NCI-H2171 treated with DMSO at 0.1 percent for 48 hours (cell line): ENCODE measurements at regions not wholly inside any gene's neighbourhood (a gene's known extent, or its start where the extent isn't known, plus 50 kb on each side); places are given as distances from the start of the nearest gene placed in this dataset.
A peak's percentile ranks its signal among the peaks of the same experiment; 100 is the strongest.

Experiments used
- DNase-seq: peaks from one replicate; lab custom pipeline; 2025; lab: John Stamatoyannopoulos, UW

DNA sequence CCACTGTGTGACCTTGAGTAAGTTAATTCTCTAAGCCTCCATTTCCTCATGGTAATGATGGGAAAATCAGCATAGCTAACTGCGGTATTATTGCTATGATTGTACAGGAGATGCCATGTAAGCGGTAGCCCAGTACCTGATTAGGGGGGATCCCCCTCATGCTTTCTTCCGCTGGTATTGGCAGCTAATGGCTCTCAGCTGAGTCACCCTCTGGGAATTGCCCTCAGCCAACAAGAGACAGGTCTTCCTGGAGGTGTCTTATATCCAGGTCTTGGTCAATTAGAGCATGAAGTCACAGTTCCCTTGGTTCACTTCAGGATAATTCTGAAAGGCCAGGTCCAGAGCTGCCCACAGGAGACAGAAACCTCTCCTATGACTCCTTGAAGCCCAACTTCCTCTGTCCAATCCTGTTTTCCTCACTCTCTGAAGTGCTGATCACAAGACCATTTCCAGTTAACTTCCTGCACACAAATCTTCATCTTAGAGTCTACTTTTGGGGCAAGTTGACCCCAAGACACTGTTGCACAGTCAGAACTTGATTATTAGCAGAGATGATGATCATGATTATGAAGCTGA is 724.7 kb upstream of the ZNF385D start:
- no peak for DNase-seq

DNA sequence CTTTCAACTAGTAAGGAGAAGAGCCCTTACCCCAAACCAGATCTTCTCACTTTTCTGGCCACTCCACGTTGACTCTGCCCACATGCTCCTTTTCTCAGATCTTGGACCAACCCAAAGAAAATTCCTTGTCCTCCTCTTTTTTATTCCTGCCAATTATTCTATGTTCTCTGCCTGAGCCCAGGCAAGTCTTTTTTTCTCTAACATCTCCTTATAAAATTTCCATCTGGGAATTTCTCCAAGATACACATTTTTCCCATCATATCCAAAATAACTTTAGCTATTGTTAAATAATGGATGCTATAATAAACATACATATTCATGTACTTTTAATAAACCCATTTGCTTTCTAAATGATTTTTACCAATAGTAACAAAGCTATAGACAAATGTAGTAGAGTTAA is 726.0 kb upstream of the ZNF385D start:
- no peak for DNase-seq

DNA sequence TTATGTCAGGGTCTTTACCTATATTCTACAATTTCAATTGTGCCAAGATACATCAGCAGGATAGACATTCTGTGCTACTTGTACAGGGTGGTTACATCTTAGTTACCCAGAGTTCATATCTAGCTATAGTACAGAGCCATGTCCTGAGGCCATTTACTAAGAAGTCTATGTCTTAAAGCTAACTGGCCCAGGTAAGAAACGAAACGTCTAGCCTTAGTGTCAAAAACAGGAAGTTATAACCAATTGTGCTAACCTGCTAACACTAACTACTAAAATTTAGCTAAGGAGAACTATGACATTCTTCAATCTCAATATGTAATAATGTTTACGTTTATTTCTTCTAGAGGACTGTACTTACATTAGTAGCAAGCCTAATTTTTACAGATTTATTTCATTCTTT is 717.2 kb upstream of the UBE2E2 start:
- no peak for DNase-seq

DNA sequence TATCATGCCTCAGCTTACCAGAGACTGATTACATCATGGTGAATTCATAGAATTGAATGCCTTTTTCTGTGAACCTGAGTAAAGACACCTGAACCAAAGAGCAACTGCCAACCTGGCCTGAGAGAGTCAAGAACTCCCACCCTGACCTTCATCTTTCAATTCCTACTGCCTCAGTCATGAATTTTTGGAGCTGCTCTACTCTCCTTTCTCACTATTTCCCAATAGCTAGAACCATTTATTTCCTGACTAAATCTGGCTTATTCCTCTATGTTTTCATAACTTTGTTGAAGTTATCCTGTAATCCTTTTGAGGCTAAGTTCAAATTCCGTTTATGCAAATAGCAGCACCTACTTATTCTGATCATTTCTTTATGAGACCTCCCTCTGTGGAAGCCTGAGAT is 712.4 kb upstream of the UBE2E2 start:
- DNase-seq = no peak

DNA sequence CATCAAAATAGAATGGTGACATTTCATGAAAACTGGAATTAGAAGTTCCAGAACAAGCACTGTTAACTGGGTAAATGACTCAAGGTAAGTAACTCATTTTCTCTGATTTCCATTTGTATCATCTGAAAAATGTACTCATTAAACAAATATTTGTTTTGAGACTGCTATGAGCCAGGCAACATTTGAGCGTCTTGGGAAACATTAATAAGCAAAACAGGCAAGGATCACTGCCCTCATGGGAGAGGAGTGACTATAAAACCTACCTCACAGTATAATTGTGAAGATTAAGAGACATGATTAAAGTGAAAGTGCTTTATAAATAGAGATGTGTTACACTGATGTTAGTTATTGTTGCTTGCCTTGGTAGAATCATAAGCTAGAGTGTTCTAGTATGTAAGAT is 711.8 kb upstream of the UBE2E2 start:
- no peak for DNase-seq

DNA sequence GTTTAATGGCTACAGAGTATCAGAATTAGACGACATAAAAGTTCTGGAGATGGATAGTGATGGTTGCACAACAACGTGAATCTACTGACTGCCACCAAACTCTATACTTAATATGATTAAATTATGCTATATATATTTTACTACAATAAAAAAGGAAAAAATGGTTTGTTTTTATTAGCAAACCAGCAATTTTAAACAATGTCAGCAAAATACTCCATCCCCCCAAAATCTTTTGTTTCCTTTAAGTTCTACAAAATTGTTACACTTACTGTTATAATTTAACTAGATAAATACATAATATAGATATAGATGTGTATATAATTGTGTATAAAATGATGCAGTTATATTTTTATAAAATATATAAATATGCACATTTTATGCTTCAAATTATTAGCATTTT is 710.8 kb upstream of the UBE2E2 start:
- DNase-seq = no peak

DNA sequence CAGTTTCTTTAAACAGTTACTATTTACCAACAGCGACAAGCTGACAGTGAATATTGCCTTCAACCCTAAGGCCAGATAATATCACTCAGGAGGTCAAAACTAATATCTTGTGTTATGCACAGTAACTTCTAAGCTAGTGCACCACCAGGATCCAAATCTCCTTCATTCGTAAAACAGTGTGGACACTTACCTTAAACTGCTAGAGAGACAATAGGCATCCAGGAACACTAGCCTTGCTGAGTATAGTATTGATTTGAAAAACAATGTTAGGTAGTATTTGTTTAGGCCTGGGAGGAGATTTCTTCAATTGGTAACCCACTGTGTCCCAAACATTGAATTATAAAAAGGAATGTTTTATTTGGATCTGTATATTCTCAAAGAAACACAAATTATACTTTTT is 707.9 kb upstream of the UBE2E2 start:
- no peak for DNase-seq

DNA sequence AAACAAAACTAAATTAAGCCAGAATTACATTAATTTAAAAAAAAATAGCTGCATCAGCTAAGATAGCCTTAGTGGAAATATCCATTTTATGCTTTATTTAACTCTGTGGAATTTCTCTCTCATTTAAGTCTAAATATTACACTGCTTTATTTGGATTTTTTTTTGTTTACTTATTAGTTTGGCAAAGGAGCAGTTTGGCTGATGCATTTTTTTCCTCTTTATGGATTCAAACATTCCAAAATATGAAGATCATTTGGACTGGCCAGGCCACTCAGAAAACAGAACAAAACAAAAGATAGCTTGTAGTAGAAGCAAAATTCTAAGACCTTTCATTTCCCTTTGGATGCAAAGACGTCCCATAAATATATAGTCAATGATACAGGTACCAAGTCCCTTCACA is 707.3 kb upstream of the UBE2E2 start:
- DNase-seq = no peak

DNA sequence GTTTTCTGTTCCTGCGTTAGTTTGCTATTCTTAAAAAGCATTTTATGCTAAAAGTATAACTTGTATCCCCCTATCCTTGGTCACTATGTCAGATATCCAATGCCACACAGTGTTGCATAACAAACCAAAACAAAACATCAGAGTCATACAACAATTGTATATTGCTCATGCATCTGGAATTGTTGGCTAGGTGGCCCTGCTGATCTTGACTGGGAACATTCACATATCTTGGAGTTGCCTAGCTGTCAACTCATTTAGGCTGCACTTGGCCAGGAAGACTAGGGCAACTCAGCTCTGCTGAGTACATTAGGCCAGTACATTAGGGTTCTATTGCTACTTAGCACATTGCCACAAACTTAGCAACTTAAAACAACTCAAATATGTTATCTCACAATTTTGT is 706.5 kb upstream of the UBE2E2 start:
- no peak for DNase-seq

DNA sequence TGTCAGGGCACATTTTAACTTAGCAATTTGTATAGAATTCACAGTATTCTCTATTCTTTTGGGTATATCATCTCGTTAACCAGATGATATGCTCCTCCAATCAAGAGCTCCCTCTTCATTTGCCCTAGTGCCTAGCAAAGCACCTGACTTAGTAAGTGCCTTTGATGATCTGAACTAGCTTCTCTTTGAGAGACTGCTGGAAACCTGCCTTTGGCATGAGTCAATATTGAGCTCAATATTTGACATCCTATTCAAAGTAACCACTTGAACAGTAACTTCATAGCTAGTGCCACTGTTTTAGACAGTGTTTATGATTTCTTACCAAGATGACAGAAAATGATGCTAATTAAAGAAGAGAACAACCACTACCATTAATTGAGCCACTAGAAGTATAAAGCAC is 696.3 kb upstream of the UBE2E2 start:
- no peak for DNase-seq

DNA sequence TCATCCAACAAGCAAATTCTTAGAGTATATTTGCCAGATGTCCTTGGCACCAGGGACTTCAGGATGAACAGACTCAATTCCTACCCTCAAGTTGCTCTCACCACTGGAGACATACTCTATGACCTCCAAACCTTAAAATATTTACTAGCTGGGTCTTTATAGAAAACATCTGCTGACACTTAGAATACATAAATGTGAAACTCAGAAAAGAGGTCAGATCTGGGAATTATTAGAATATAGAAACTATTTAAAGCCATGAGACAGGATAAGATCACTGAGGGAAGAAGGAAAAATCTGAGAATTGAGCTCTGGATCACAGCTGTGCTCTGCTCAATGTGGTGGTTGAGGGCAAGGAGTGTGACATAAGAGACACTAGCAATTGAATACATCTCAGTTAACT is 695.4 kb upstream of the UBE2E2 start:
- DNase-seq = no peak

DNA sequence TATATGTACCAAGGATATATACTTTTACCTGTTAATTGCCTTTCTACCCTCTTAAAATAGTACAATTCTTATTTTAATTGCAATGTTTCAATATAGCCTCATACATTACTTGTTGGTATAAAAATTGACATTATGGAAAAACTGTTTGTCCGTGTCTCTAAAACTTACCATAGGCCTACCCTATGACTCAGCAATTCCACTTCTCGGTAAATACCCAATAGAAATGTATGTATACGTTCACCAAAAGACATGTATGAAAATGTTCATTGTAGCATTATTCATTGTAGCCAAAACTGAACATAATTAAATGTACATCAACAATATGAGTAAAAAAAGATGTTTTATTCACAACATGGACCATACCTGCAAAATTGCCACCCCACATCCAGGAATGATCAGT is 679.2 kb upstream of the UBE2E2 start:
- no peak for DNase-seq

DNA sequence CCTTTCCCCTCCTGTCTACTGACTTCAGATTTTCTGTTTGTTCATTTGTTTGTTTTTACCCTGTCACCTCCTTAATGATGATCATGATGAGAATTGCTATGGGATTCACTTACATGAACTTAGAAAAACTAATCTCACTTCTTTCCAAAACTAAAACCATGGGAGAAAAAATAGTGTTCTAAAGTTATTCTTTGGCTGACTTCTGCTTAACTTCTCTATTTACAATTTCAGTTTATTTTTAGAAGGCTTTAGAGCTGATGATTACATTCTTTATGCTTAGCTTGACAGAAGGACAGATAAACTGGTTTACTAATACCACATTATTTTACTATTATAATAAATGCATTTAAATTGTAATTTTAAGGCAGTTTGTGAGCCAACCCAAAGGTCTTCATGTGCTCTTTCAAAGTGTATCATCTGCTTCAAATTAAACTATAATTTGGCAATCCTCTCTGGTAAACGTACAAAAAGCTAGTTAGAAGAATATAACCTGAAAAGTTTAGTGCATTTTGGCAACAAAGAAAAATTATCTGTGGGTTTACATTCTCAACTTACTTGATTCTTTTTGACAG is 676.8 kb upstream of the UBE2E2 start:
- no peak for DNase-seq

DNA sequence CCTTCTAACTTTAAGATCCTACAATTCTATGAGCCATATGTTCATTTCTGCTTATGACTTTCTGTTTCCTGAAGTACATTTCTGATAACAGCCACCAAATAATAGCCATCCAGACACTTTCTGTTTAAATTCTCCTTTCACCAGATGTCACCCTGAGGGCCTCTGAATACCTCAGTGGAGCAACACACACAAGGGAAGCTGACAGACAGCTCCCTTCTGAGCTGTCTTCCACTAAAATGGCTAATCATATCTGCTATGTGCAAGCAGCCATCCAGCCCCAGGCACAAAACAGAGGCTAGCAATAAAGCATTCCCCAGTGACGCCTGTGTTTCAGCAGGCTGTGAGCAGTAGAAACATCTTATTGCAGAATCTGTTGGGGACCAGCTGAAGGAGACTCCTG is 666.6 kb upstream of the UBE2E2 start:
- peak; percentile 1 for DNase-seq

DNA sequence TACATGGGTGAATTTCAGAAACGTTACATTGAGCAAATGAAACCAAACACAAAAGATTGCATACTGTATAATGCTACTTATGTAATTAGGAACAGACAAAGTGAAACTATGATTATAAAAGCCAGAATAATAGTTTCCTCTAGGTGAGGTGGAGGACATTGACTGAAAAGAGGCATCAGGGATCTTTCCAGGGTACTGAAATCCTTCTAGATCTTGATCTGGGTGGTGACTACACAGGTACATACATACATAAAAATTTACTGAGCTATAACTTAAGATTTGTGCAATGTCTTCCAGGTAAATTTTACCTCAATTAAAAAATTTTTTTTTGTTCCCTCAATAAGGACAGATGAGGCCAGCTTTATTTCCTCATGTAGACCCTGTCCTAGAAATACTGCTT is 665.6 kb upstream of the UBE2E2 start:
- no peak for DNase-seq

DNA sequence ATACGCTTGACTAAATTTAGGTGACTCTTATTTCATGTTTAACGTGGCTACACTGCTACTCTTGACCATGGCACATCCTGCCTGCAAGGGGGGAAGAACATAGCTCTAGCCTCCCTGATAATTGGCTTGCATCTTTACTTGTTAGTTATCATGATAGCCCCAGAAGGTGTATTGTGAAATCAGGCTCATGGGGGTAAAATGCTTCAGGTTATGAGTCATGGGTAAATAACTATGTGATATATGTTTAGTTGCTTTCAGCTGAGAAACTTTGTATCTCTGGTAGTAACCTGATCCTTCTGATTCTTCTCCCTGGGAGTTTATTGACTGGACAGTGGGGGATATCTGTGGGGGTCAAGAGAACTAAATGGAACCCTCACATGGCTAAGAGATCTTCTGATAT is 660.8 kb upstream of the UBE2E2 start:
- no peak for DNase-seq

DNA sequence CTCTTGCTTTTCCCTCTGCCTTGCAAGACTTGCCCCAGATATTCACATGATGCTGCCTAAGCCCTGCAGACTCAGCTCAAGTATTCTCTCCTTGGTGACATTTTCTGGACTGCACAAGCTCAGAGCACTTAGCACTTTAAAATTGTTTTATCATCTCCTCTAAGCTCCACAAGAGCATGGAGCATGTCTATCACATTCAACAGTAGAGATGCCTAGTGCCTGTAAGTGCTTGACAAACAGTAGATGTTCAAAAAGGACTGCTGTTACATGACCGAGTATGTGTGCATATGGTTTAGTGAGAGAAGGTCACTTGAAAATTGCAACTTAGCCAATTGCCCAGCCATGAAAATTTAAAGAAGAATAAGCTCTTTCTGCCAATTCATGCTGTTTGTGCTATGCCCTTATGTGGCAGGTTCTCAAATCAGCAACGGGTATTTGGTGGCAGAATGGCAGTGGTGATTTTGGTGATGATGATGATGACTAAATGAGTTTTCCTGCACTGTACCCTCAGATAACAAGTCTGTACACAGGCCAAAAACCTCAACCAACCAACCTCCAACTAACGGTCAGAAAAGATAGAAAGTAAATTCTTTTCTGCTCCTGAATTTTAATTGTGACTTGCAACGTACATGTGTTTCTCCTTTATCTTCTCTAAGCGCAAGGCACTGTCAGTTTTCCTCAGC is 647.2 kb upstream of the UBE2E2 start:
- no peak for DNase-seq

DNA sequence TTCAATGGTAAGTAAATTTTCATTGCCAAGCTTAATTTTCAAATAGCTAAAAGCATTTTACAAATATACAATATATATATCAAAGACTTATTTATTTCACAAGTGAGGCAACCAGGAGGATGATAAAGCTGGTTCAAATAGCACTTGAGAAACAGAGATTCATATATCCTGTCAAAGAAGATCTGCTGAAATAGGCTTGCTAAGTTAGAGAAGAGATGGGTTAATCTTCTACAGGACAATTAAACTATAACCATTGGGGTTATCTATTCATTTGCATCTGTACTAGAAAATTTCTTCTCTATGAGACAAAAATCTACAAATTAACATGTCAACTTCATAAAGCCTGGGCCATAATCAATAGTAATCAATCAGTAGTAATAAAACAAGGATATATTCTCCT is 637.7 kb upstream of the UBE2E2 start:
- DNase-seq = no peak

DNA sequence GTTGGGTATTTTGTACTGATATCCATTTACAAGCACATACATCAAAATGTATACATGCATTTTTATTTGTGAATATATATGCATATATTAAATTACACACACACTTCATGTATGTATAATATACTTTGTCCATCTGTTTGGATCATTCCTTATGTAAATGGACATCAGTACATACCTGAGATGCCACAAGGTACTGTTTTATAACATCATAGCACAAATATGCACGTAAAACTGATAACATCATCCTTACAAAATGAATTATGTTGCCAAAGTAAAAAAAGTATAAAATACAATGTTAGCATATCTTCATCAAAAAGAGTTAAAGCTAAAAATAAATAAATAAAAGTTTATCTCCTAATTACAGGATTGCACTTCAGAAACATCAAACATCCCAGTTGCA is 634.8 kb upstream of the UBE2E2 start:
- DNase-seq = no peak

DNA sequence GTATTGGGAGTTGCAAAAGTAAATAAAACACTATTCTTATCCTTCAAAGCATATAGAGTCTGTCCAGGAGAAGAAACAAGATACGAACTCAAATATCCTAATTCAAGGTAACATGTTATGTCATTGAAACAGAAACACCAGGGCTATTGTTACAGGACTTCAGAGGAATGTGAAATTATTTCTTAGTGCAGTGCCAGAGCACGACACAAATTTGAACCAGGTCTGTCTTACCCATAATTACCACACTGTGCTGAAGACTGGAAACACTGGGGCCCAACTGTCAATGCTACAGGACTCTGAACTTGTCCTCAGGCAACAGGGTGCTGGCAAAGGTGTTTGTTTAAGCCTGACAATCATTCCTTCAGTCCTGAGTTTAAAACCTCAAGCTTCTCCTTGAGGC is 633.6 kb upstream of the UBE2E2 start:
- no peak for DNase-seq

DNA sequence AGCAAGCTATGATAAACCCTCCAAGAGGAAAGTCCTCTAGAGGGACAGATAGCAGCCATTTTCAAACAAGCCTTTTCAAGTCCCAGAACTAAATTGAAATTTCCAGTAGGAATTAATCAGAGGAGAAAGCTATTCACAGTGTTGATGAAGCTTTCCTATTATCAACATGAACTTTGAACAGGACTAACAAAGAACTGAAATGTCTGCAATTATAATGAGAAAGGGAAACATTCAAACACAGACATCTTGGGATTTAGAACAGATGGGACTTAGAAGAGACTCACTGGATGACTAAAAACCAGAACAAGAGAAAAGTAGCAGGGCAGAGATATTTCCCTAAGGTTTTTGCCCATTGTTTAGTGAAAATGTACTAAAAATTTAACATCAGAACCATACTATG is 622.1 kb upstream of the UBE2E2 start:
- no peak for DNase-seq

DNA sequence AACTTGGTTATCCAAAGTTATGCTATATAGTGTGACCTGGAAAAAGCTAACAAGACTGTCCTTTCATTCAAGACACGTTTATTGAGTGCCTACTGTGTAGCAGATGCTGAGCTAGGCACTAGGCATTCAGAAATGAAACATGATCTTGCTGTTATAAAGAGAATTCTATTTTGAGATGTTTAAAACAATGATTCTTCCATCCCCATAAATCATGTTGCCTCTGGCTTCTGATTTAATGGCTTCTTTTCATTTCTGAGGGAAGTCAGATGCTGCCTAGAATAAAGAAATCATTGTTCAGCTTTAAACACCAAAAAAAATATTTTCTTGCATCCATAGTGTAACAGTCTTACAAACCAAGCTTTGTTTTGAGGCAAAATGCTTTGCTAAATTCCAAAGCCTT is 620.9 kb upstream of the UBE2E2 start:
- peak; percentile 4 for DNase-seq

DNA sequence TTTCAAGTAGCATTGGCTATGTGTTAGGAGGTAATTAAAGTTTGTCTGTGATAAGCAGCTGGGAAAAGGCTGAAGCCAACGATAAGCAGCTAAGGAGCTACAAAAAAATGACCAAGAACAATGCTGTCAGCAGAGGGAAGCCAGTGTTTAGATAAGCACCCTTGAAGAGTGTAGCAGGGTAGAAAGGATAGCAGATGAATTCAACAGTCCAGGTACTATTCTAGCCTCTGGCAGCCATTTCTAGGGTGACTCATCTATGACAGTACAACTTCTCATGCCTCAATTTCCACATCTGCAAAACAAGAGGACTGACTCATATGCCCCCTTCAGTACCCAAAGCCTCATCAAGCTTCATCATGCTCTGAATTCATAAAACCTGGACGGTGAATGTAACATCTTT is 617.6 kb upstream of the UBE2E2 start:
- DNase-seq = peak; percentile 64

DNA sequence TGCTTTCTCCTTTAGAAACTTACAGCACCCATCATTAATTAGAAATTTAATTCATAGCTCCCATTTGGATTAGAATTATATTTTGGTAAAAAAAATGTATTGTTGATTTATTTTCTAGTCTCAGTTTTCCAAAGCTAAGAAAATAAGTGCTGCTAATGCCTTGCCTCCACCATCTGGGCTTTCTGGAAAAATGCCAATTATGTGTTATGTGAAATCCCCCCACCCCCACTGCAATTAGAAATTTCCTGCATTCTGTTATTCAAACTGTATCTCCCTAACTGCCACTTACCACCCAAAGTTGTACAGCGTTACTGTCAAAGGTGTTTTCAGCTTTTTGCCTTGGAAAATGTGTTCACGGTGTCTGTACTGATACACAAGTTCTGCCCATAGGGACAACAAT is 617.2 kb upstream of the UBE2E2 start:
- DNase-seq = peak; percentile 64
